NCI-H526 treated with DMSO at 0.1 percent for 48 hours (cell line): ENCODE measurements at regions not wholly inside any gene's neighbourhood (a gene's known extent, or its start where the extent isn't known, plus 50 kb on each side); places are given as distances from the start of the nearest gene placed in this dataset.
"Not testable (repeated sequence)": the region's sequence is repeated elsewhere in the genome, so short reads cannot be mapped to it uniquely, and the experiment has no call there.

Experiments used
- DNase-seq: peaks from one replicate; lab custom pipeline; 2025; lab: John Stamatoyannopoulos, UW

DNA sequence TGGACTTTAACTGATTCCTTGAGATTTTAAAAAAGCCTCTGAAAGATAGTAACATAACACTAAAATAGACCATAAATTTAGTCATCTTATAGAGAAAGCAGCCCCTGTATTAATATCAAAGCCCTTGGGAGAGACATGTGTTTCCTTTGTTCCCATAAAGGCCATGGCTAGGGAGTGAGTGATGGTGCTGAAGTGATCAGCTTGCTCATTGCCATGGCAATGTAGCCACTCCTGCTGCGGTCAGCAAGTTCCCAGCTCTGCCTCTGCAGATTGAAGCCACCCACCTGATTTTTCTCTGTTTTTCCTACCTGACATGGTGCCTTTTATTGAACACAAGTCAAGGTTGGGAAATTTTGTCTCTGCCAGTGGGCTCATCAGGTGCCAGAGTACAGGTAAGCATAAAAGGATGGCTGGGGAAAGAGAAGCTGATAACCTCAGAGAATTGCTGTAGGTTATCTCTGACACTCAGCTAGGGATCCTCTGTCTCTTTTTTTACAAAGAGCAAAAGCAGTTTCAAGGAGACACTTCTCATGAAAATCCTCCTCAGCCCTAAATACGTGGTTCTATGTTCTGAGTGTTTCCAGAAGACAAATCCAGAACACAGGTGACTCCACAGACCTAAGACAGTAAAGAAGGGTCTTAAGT, 296.3 kb upstream of the NMUR2 start:
- DNase-seq, result no peak

DNA sequence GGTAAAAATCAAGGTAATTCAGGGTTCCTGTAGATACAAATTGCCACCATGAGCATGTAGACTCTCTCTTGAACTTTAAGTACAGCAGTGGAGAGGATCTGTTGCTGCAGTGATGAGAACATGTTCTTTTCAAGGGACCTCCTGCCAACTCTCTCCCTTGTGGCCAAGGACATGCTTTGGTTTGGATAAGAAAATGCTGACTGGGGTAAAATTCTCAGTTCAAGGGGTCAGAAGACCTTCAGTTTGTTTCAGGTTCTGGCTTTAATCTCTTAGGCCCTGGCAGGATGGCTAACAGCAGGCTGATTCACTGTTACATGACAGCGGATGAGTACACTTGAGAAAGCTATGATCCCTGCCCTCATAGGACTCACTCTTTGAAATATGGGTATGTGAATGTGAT, 299.2 kb upstream of the NMUR2 start:
- no peak for DNase-seq

- no peak for DNase-seq
Observed at GRCh38 chr5:152711801-152712388, 306.8 kb upstream of the NMUR2 start.

- DNase-seq, result no peak
Observed at GRCh38 chr5:152717393-152717792, 312.3 kb upstream of the NMUR2 start.

DNA sequence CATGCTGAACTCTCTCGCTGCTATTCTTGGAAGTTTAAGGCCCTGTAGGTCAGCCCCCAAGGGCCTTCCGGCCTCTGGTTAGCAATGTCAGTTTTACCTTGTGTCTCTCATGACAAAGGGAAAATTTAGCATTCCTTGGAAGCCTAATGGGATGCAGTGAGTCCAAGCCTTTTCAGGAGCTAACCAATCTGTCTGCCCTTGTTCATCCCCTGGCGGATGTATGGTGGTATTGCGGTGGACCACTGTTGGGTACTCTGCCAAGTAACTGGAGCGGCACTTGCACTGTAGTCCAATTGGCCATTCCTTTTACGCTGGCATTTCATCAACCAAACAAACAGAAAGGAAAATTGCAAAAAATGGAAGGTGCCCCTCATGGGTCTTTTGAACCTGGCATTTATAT, 318.4 kb upstream of the NMUR2 start:
- no peak for DNase-seq

DNA sequence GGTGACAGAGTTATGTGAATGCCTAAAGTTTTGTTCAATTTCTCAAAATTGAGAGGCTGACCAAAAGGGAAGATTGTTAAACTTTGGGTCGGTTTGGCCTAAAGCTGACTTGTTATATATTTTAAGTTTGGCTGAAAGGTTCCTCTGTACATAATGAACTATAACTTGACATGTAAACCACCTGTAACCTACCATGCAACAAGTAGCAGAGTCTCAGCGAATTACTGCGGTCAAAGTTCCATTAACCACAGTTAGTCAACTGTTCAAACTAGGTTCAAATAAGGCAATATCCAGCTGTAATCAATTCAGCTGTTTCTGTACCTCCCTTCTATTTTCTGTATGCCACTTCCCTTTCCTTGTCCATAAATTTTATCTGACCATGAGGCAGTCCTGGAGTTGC, 325.1 kb upstream of the NMUR2 start:
- DNase-seq, result no peak

- no peak for DNase-seq
Observed at GRCh38 chr5:152736906-152737305, 331.8 kb upstream of the NMUR2 start.

DNA sequence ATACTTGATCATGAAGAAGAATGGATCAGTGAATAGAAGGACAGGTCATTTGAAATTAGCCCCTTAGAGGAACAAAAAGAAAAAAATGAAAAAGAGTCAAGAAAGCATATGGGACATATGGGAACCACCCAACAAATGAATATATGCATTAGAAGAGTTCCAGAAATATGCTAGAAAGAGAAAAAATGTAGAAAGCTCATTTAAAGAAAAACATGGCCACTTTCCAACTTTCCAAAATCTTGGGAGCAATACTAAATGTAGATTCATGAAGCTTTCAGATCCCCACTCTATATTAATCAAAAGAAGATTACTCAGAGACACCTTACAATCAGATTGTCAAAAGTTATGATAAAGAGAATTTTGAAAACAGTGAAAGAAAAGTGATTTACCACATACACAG, 334.8 kb upstream of the NMUR2 start:
- no peak for DNase-seq

- DNase-seq, result not testable (repeated sequence)
Observed at GRCh38 chr5:152741126-152741525, 336.0 kb upstream of the NMUR2 start.

GRCh38 chr5:152787709-152788217, 382.7 kb upstream of the NMUR2 start:
- not testable (repeated sequence) for DNase-seq

DNA sequence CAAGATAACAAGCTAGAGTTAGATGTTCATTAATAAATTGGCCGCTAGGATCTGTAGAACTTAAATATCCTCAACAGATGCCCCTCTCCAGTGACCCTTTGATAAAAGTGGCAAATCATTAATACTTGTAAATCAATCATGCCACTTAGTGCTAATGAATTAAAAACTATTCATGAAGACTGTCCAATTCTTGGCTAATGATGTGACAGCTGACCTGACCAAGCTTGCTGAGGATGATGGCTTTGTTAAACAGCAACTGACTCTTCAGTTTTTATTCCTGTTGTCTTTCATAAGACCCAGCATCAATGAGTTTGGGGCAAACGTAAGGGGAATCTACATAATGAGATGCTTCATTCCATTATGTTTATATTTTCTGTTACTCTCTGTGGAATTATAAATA, 396.8 kb upstream of the NMUR2 start:
- no peak for DNase-seq

DNA sequence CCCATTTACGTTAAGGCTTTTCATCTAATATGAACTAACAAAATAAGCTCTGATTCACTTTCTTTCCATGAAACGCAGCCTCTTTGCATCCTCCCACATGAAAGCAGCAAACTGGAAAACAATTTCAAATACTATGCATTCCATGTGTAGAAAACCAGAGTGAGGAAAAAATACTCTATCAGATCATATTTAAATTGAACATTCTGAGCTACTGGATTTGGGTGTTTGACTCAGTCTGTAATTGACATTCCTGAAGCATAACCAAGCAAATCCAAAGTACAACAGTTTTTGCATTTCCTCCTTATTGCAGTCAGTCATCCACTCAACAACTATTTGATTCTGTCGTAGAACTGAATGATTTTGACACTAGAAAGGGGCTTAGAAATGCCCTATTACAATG, 399.1 kb upstream of the NMUR2 start:
- DNase-seq, result no peak

- DNase-seq, result no peak
Observed at GRCh38 chr5:152811988-152812387, 406.9 kb upstream of the NMUR2 start.

GRCh38 chr5:152813526-152813925, 408.4 kb upstream of the NMUR2 start:
- DNase-seq, result no peak

GRCh38 chr5:152819891-152820290, 414.8 kb upstream of the NMUR2 start:
- no peak for DNase-seq

DNA sequence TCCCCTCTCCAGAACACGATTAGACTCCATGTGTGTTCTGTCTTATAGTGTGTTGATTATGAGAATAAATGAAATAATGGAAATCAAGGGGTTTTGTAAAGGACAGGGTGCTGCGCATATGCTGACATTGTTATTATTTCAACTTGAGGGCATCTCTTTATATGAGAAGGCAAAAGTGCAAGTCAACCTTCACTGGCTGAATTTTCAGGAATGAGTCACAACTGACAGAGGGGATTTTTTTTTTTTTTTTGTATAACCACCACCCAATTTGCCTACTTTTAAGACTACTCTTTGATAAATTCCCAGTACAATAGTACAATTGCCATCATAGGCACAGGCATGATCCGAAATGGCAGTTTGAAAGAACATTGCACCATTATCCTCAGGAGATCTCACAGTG, 419.2 kb upstream of the NMUR2 start:
- no peak for DNase-seq

- no peak for DNase-seq
Observed at GRCh38 chr5:152838241-152838786, 433.2 kb upstream of the NMUR2 start.

- DNase-seq, result no peak
Observed at GRCh38 chr5:152844713-152845112, 439.6 kb upstream of the NMUR2 start.

DNA sequence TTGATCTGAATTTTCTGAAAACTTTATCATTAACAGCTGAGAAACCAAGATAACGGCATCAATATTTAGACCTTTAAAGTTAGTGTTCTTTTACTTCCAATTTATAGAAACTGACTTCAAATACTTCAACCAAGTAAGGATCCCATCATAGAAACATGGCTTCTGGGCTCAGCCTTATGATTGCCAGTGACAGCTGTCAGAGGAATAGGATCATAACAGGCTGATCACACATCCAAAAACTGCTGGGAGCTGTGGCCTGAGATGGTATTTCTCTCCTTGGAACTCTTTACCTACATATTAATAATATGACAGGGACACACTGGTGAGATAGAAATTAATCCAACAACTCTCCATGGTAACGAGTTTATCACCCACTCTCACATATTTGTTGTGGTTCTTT, 448.3 kb upstream of the NMUR2 start:
- no peak for DNase-seq

GRCh38 chr5:152855441-152855840, 450.4 kb upstream of the NMUR2 start:
- DNase-seq, result no peak

GRCh38 chr5:152861231-152861630, 456.2 kb upstream of the NMUR2 start:
- DNase-seq, result no peak

GRCh38 chr5:152864447-152864846, 459.4 kb upstream of the NMUR2 start:
- DNase-seq, result no peak

DNA sequence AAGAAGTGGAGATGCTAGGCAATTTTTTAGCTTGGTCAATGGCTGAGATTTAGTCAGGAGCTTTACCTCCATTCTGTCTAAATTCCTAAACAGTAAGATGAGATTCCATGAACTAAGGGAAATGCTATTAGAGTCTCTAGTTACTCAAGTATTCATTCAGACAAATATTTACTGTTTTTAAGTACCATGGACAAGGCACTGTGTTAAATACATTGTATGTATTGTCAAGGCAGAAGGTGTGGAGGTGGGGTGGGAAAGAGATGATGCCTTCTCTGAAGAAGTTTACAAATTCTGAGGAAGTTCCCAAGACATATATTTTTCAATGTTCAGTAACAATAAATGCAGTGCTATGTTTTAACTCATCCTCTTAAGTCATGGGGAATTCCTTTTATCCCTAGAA, 459.9 kb upstream of the NMUR2 start:
- no peak for DNase-seq

GRCh38 chr5:152869971-152870370, 464.9 kb upstream of the NMUR2 start:
- no peak for DNase-seq
